ENCODE measurements at regions not wholly inside any gene's neighbourhood (a gene's known extent, or its start where the extent isn't known, plus 50 kb on each side); places are given as distances from the start of the nearest gene placed in this dataset.

DNA sequence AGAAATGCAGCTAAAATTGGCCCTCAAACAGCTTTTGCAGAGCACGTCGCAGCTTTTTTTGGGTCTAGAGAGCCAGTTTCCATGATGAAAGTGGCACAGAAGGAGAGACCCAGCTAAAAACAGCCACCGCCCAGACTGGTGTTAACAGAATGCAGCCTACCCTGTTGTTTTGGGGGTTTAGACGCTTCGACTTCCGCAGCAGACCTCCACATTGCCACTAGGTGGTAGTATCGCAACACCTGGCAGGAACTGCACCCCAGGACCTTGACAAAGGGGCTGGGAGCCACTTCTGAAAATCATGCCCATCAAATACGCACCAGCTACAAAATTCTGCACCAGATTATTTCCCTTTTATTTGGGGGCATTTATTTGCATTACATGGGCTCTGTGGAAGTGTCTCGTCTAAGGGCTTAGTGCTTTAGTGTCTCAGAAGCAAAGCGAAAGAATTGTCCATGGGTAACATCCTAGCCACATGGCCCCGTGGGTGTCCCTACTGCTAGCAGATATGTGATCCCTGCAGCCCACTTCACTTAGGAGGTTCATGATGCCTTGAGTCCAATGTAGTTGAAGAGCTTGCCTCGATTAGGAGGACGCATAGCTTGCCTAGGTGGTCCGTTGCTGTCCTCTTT, 167.1 kb downstream of the HAPSTR1 start:
- no peak overlapping the region for H3K4me3 Mint-ChIP-seq

DNA sequence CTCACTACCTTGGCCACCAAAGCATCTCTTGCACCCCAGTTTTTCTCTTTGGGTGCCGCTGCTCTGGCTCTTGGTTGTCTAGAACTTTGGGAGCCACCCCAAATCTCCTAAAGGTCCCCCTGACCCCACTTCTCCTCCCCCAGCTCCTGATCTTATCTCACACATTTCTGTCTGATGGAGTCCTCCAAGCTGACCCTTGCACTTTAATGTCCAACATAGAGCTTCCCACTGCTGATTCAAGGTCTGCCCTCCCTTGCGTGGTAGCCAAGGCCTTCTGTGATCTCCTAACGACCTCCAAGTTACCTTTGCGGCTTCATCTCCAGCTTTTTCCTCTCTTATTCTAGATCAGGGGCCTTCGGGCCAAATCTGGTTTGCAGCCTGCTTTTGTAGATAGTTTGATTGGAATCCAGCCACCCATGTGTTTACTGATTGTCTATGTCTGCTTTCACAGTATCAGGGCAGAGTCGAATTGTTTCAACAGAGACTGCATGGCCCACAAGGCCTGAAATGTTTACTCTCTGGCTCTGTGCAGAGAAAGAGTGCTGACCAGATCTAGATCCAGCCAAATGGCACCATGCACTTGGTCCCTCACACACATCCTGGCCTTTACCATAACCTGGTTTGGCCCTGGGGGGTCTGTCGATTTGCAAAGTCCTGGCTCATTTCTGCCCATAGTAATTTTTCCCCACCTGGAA, 168.6 kb downstream of the HAPSTR1 start:
- TF ChIP-seq, protein P1, sequence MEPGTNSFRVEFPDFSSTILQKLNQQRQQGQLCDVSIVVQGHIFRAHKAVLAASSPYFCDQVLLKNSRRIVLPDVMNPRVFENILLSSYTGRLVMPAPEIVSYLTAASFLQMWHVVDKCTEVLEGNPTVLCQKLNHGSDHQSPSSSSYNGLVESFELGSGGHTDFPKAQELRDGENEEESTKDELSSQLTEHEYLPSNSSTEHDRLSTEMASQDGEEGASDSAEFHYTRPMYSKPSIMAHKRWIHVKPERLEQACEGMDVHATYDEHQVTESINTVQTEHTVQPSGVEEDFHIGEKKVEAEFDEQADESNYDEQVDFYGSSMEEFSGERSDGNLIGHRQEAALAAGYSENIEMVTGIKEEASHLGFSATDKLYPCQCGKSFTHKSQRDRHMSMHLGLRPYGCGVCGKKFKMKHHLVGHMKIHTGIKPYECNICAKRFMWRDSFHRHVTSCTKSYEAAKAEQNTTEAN (CRISPR knock-in tag; IDR thresholded peaks at IDR 0.05), result no peak
- TF ChIP-seq ZNF396 (CRISPR knock-in tag; IDR thresholded peaks at IDR 0.05; ENCODE audit: borderline replicate concordance), result no peak
- TF ChIP-seq, protein P2, sequence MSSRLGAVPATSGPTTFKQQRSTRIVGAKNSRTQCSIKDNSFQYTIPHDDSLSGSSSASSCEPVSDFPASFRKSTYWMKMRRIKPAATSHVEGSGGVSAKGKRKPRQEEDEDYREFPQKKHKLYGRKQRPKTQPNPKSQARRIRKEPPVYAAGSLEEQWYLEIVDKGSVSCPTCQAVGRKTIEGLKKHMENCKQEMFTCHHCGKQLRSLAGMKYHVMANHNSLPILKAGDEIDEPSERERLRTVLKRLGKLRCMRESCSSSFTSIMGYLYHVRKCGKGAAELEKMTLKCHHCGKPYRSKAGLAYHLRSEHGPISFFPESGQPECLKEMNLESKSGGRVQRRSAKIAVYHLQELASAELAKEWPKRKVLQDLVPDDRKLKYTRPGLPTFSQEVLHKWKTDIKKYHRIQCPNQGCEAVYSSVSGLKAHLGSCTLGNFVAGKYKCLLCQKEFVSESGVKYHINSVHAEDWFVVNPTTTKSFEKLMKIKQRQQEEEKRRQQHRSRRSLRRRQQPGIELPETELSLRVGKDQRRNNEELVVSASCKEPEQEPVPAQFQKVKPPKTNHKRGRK (CRISPR knock-in tag; IDR thresholded peaks at IDR 0.05; ENCODE audit: borderline replicate concordance), result no peak
- TF ChIP-seq, protein P3, sequence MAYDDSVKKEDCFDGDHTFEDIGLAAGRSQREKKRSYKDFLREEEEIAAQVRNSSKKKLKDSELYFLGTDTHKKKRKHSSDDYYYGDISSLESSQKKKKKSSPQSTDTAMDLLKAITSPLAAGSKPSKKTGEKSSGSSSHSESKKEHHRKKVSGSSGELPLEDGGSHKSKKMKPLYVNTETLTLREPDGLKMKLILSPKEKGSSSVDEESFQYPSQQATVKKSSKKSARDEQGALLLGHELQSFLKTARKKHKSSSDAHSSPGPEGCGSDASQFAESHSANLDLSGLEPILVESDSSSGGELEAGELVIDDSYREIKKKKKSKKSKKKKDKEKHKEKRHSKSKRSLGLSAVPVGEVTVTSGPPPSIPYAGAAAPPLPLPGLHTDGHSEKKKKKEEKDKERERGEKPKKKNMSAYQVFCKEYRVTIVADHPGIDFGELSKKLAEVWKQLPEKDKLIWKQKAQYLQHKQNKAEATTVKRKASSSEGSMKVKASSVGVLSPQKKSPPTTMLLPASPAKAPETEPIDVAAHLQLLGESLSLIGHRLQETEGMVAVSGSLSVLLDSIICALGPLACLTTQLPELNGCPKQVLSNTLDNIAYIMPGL (CRISPR knock-in tag; IDR thresholded peaks at IDR 0.05), result no peak
- TF ChIP-seq ZNF263 (CRISPR knock-in tag; IDR thresholded peaks at IDR 0.05; ENCODE audit: low read depth), result no peak
- TF ChIP-seq, protein P4, sequence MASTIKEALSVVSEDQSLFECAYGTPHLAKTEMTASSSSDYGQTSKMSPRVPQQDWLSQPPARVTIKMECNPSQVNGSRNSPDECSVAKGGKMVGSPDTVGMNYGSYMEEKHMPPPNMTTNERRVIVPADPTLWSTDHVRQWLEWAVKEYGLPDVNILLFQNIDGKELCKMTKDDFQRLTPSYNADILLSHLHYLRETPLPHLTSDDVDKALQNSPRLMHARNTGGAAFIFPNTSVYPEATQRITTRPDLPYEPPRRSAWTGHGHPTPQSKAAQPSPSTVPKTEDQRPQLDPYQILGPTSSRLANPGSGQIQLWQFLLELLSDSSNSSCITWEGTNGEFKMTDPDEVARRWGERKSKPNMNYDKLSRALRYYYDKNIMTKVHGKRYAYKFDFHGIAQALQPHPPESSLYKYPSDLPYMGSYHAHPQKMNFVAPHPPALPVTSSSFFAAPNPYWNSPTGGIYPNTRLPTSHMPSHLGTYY (CRISPR knock-in tag; IDR thresholded peaks at IDR 0.05), result no peak
- no peak for TF ChIP-seq KAT7 (CRISPR knock-in tag; IDR thresholded peaks at IDR 0.05; ENCODE audit: borderline replicate concordance)
- TF ChIP-seq, protein P5, sequence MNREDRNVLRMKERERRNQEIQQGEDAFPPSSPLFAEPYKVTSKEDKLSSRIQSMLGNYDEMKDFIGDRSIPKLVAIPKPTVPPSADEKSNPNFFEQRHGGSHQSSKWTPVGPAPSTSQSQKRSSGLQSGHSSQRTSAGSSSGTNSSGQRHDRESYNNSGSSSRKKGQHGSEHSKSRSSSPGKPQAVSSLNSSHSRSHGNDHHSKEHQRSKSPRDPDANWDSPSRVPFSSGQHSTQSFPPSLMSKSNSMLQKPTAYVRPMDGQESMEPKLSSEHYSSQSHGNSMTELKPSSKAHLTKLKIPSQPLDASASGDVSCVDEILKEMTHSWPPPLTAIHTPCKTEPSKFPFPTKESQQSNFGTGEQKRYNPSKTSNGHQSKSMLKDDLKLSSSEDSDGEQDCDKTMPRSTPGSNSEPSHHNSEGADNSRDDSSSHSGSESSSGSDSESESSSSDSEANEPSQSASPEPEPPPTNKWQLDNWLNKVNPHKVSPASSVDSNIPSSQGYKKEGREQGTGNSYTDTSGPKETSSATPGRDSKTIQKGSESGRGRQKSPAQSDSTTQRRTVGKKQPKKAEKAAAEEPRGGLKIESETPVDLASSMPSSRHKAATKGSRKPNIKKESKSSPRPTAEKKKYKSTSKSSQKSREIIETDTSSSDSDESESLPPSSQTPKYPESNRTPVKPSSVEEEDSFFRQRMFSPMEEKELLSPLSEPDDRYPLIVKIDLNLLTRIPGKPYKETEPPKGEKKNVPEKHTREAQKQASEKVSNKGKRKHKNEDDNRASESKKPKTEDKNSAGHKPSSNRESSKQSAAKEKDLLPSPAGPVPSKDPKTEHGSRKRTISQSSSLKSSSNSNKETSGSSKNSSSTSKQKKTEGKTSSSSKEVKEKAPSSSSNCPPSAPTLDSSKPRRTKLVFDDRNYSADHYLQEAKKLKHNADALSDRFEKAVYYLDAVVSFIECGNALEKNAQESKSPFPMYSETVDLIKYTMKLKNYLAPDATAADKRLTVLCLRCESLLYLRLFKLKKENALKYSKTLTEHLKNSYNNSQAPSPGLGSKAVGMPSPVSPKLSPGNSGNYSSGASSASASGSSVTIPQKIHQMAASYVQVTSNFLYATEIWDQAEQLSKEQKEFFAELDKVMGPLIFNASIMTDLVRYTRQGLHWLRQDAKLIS (CRISPR knock-in tag; IDR thresholded peaks at IDR 0.05; ENCODE audit: borderline replicate concordance), result no peak
- no peaks in the 10 kb centered on the region for H3K36me3 Mint-ChIP-seq
- H3K27ac Mint-ChIP-seq, result no peak overlapping the region
- H3K4me3 Mint-ChIP-seq, result no peak overlapping the region
- DNase-seq (ENCODE audit: low spot score) (no peak), ATAC-seq (no peak)
- CTCF ChIA-PET, result interaction anchor here (1.0 to 6.4 kb wide), 6 partner anchors 38 to 922 kb away, joined by 4 to 102 read pairs (median 10); partner anchors contain the start of gene GRIN2A
- no peaks in the 10 kb centered on the region for H3K27me3 Mint-ChIP-seq (ENCODE audit: low read depth)
- peaks cover 30% of the 10 kb centered on the region for H3K4me1 Mint-ChIP-seq
- POLR2A ChIA-PET, result no interaction called here
- H3K9me3 Mint-ChIP-seq, result peaks cover 3% of the 10 kb centered on the region

More for the DNA sequence above, 167.1 kb downstream of the HAPSTR1 start:
- Mint-ChIP-seq H3K27ac (no peak overlapping the region), H3K9me3 (peaks cover 16% of the 10 kb centered on the region), H3K36me3 (no peaks in the 10 kb centered on the region), H3K27me3 (ENCODE audit: low read depth) (no peaks in the 10 kb centered on the region), H3K4me1 (peaks cover 23% of the 10 kb centered on the region)
- ATAC-seq (peak; percentile 86), DNase-seq (ENCODE audit: low spot score) (peak; percentile 75)
- ChIA-PET CTCF (interaction anchor here (0.6 to 6.4 kb wide), 33 partner anchors 10 to 1816 kb away, joined by 3 to 102 read pairs (median 4); partner anchors contain the start of gene GRIN2A), POLR2A (interaction anchor here (0.6 kb wide), 1 partner anchor 917 kb away, joined by 3 read pairs; no protein-coding TSS in a partner anchor)
- TF ChIP-seq, protein P6, sequence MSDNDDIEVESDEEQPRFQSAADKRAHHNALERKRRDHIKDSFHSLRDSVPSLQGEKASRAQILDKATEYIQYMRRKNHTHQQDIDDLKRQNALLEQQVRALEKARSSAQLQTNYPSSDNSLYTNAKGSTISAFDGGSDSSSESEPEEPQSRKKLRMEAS (CRISPR knock-in tag; IDR thresholded peaks at IDR 0.05), result 0 out of 2 replicates have a peak, but pooled peaks have one; percentile 23
- TF ChIP-seq, protein P7, sequence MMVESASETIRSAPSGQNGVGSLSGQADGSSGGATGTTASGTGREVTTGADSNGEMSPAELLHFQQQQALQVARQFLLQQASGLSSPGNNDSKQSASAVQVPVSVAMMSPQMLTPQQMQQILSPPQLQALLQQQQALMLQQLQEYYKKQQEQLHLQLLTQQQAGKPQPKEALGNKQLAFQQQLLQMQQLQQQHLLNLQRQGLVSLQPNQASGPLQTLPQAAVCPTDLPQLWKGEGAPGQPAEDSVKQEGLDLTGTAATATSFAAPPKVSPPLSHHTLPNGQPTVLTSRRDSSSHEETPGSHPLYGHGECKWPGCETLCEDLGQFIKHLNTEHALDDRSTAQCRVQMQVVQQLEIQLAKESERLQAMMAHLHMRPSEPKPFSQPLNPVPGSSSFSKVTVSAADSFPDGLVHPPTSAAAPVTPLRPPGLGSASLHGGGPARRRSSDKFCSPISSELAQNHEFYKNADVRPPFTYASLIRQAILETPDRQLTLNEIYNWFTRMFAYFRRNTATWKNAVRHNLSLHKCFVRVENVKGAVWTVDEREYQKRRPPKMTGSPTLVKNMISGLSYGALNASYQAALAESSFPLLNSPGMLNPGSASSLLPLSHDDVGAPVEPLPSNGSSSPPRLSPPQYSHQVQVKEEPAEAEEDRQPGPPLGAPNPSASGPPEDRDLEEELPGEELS (CRISPR knock-in tag; IDR thresholded peaks at IDR 0.05), result no peak
- TF ChIP-seq ZNF317 (CRISPR knock-in tag; IDR thresholded peaks at IDR 0.05; ENCODE audit: borderline replicate concordance, low read depth), result no peak
- TF ChIP-seq IRF2 (CRISPR knock-in tag; IDR thresholded peaks at IDR 0.05; ENCODE audit: borderline replicate concordance, low read depth), result no peak
- no peak for TF ChIP-seq NFE2L1 (CRISPR knock-in tag; IDR thresholded peaks at IDR 0.05)
- TF ChIP-seq, protein P8, sequence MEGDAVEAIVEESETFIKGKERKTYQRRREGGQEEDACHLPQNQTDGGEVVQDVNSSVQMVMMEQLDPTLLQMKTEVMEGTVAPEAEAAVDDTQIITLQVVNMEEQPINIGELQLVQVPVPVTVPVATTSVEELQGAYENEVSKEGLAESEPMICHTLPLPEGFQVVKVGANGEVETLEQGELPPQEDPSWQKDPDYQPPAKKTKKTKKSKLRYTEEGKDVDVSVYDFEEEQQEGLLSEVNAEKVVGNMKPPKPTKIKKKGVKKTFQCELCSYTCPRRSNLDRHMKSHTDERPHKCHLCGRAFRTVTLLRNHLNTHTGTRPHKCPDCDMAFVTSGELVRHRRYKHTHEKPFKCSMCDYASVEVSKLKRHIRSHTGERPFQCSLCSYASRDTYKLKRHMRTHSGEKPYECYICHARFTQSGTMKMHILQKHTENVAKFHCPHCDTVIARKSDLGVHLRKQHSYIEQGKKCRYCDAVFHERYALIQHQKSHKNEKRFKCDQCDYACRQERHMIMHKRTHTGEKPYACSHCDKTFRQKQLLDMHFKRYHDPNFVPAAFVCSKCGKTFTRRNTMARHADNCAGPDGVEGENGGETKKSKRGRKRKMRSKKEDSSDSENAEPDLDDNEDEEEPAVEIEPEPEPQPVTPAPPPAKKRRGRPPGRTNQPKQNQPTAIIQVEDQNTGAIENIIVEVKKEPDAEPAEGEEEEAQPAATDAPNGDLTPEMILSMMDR (IDR thresholded peaks at IDR 0.05), result peak; percentile 73

Data from WTC11 (cell line).